ENCODE measurements at regions not wholly inside any gene's neighbourhood (a gene's known extent, or its start where the extent isn't known, plus 50 kb on each side); places are given as distances from the start of the nearest gene placed in this dataset.

GRCh38 chr6:105831311-105832097 is 254.6 kb upstream of the PRDM1 start:
- no peak for TF ChIP-seq GATA2 (IDR thresholded peaks at IDR 0.05; ENCODE audit: insufficient read depth, insufficient read length, low read depth, low read length)
- TF ChIP-seq CTCF (IDR thresholded peaks at IDR 0.05; ENCODE audit: extremely low read depth in 1 of 2, insufficient read depth in 1 of 2, low read depth in 1 of 2, low read length in 2 of 2), result no peak
- no peak for TF ChIP-seq EZH2 (IDR thresholded peaks at IDR 0.05; ENCODE audit: borderline replicate concordance, low read depth, low read length, severe bottlenecking)
- TF ChIP-seq POLR2AphosphoS5 (IDR thresholded peaks at IDR 0.05; ENCODE audit: insufficient read depth, low read depth, low read length), result no peak
